GM21515 (cell line): ENCODE measurements at regions not wholly inside any gene's neighbourhood (a gene's known extent, or its start where the extent isn't known, plus 50 kb on each side); places are given as distances from the start of the nearest gene placed in this dataset.
"Not testable (repeated sequence)": the region's sequence is repeated elsewhere in the genome, so short reads cannot be mapped to it uniquely, and the experiment has no call there.

Experiments used
- ATAC-seq: cut with Tn5 transposase; IDR thresholded peaks from one replicate; pipeline ENCODE4 v1.9.1; 2021; ENCODE audit not compliant: unreplicated experiment

DNA sequence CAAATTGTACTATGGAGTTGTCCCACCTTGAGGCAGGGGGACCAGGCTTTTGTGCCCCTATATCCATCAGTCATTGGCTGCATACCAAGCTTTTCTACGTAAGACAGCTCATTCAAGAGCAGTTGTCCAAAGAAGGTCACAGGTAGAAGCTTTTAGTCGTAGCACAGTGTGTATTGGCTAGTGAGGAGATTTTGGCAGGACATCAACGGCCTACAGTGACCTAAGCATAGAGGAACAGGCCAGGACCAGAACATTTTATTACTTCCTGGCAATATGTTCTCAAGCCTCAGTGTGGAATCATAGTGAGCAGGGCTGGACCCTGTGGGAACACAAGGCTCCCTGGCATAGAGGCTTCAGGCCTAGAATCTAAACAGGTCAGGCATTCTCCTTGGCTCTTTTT is 105.4 kb upstream of the ANKRD28 start:
- ATAC-seq, result no peak

DNA sequence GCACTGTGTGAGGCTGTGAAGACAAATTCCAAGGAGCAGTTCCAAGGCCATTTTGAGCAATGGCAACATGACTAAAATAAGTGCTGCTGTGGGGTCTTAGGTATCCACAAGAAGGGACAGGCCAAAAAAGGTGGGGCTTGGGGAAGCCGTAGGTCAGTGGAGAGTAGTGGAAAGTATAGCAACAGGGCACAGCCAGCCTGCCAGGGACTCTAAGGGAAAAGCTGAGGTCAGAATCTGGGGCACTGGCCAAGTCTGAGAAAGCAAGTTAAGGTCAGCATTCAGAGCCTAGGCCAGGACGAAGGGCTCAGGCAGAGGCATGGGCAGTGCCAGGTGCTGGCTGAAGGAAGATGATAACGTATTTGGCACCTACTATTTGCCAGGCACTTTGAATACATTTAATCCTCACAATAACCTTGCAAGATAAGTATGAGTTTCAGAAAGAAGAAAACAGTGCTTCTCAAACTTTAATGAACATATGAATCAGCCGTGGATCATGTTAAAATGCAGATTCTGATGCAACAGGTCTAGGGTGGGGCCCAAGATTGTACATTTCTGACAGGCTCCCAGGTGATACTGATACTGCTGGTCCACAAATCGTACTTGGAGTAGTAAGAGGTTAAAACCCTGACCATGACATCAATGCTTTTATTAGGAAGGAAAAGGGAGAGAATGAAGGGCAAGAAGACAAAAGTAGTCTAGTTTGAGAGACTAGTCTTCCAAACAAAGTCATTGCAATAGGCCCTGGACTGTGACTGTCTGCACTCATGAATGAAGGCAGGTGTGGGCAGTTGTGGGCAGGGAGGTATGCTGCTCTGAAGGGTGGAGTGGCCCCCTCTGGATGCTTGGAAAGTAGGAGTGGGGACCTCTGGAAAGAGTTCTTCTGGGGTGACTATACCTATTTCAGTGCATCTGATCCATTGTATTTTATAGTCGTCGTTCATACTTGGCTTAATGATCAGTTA is 106.3 kb upstream of the ANKRD28 start:
- no peak for ATAC-seq

DNA sequence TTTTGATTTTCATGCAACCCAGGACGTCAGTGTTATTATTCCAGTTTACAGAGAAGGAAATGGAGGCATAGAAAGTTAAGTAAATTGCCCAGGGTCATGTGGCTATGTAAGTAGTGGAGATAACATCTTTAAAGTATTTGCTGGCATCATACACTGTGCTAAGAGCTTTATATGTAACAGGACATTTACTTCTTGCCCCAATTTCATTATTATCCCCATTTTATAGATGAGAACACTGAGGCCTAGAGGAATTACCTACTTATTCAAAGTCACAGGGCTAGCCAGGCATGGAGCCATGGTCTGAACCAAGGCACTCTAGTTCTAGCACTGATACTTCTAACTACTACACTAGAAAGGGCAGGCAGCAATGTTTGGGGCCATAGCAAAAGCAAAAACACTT is 107.3 kb upstream of the ANKRD28 start:
- no peak for ATAC-seq

DNA sequence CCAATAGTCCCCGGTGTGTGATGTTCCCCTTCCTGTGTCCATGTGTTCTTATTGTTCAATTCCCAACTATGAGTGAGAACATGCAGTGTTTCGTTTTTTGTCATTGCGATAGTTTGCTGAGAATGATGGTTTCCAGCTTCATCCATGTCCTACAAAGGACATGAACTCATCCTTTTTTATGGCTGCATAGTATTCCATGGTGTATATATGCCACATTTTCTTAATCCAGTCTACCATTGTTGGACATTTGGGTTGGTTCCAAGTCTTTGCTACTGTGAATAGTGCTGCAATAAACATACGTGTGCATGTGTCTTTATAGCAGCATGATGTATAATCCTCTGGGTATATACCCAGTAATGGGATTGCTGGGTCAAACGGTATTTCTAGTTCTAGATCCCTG is 109.6 kb upstream of the ANKRD28 start:
- not testable (repeated sequence) for ATAC-seq

DNA sequence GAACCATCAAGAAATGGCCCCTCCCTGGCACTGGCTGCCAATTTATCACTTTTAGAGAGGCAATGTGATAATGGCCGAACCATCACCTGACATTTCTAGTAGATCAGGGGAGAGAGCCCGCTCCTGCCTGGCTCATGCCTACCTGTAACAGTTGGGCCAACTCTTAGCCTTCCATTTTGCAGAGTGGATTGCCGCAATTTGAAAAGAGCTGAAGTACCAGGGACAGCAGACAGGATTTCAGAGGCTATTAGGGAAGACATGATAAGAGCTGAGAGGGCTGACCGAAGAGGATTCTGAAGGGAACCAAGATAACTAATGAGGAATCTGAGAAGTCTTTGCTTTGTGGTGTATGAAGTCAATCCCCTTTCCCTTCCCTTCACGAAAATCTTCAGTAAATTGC is 121.2 kb upstream of the ANKRD28 start:
- ATAC-seq, result no peak

DNA sequence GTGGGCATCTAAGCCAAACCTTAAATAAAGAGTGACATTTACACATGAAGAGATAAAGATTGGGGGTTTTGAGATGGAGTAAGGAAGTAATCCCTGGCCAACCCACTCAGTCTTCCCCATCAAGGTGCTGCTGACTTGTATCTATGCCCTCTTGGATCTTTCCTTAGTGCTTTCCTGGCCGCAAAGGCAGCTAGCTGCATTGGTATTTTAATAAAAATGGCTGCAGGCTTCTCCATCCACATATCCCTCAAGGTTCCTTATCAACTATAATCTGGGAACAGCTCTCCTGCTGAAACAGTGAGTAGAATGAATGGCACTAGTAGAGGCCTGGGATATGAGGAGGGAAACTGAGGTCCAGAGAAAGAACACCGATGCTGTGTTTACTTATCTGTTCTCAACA is 122.2 kb upstream of the ANKRD28 start:
- no peak for ATAC-seq

DNA sequence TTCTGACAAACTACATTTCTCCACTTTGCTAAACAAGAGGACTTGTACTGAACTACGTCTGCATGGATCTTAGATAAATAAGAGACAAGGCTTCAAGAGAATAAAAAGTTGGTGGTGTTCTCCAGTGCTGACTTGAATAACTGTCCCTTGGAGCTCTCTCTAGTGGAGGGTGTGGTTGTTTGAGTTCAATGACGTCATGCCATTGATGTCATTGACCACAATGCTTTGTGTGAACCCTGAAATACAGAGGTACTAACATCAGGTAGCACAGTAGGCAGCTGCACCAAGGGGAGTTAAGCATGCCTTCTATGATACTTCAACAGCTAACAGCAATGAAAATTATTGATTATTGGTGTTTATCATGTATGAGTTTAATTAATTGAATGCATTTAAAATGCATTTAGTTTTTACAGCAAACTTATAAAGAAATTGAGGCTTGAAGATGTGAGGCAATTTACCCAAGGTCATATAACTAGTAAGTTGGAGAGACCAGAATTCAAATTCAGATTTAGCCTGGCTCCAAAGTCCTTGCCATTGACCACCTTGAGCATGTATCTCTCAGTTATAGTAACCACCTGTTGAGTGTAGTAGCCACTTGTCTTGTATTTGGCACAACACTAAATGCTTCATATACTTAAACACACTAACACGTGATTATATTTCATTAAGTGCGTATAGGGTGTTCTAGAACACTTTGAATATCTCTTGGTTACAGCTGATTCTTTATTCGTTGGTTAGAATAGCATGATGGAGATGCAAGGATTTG is 126.0 kb upstream of the ANKRD28 start:
- ATAC-seq, result no peak

DNA sequence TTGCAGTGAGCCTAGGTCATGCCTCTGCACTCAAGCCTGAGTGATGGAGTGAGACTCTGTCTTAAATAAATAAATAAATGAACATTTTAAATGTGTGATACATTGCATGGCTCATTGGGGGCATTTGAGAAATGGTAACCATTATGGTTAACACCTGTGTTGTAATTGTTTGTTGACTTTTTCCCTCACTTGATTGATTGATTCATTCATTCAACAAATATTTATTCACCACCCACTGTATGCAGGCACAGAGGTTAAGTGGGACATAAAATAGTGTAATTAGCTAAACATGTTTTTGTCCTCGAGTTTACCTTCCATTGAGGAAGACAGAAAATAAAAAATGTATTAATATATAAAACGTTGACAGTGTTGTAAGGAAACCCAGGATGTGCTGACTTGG is 127.1 kb upstream of the ANKRD28 start:
- ATAC-seq, result no peak

DNA sequence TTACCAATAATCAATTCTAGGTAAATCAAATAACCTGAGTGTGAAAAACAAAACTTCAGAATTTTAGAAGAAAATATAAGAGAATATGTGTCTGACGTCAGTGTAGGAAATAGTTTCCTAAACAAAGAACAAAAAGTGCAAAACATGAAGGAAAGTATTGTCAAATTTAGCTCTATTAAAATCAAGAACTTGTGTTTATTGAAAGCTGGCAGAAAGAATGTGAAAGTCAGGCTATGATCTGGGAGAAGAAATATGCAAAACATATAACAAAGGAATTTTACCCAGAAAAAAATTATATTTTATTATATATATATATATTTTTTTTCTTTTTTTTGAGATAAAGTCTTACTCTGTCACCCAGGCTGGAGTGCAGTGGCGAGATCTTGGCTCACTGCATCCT is 129.1 kb upstream of the ANKRD28 start:
- no peak for ATAC-seq

DNA sequence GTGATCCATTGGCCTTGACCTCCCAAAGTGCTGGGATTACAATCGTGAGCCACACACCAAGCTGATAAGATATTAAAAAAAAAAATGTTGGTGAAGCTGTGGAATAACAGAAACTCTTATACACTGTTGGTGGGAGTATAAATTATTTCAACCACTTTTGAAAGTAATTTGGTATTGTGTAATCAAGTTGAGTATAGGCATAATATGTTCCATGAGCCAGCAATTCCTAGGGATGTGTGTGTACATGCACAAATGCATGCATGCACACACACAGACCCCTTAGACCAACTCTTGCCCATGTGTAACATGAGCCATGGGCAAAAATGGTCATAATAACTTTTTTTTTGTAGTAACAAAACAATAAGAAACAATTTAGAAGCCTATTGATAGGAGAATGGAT is 130.2 kb upstream of the ANKRD28 start:
- no peak for ATAC-seq

DNA sequence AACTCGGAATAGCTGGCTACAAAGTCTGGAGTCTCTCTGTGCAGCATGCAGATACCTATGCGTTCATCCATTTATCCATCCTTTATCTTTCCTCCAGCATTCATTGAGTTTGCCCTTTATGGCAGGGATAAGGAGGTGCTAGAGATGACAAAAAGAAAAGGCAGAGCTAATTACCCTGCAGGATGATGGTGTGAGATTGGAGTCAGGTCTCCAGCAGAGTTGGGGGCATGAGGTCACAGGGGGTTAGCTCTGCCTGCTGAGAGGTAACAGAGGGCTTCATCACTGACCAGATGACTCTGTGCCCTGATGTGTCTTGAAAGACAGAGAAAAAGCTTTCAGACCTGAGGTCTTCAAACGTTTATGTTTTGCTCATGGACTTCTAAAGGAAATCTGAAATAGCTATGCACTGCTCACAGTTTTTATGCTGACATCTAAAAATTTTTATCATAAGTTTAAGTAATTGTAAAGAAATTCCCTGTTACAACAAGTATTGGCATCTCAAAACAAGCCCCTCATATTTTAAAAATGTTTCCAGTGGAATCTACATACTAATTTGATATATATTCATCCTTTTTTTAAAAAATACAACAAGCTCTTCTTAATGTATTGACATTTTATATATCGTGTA is 132.3 kb upstream of the ANKRD28 start:
- no peak for ATAC-seq

DNA sequence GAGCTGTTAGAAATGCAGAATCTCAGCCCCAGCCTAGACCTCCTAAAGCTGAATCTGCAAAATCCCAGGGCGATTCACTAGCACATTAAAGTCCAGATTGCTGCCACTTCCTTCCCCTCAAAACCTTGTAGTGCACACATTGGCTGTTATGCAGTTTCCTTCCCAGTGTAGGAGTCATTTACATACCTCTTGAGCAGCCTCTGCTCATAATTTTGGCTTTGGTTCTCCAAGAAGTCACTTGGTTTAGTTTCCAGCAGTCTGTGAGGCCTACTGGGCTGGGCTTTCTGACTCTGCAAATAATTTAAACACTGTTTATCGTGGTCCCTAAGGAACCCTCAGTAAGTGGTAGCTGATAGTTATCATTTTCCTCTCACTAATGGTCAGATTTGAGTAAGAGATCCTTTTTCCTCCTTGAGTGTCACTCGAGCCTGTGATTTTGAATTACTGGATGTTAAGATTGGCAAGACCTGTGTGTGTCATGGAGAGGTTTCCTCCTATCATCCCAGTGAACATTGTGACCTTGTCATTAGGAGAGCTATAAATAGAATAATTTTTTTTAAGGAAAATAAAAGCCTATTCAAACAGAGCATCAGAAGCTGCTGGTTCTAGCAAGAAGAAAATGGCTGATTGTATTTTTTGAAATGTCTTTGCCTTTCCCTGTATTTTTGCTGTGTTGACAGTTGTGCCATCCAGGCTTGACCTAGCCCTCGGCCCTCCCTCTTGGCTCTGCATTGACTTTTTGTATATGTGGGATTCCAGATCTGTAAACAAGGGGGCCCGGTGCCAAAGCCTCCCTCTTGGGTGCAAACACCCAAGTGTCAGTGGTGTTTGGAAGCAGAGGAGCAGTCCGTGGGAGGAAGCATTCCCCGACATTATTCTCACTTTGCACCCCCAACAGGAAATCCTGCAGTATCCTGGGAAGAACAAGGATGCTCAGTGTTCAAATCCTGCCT is 134.8 kb upstream of the ANKRD28 start:
- no peak for ATAC-seq

DNA sequence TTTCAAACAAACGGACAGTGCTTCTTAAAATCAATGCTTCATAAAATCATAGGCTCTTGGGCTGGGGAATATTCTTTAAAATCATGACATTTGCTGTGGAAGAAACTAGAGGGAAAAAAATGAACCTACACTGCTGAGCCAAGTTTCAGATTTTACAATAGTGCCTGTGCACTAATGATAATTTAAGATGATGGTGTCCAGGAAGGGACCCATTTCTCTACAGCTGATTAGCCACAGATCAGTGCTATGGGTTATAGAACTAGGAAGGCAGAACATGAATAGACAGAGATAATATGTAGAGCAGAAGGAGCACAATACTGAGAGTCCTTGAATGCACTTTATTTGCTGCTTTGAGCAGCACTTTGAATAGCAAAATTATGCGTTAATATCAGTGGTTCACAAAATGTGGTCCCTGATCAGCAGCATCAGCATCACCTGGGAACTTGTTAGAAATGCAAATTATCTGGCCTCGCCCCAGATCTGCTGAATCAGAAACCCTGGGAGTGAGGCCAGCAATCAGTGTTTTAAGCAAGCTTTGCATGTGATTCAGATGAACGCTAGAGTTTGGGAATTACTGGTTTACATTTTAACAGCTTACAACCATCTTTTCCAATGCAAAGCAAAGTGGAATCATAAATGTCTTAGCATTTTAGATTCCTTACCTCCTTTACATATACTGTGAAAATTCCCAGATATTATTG is 135.8 kb upstream of the ANKRD28 start:
- ATAC-seq, result no peak

DNA sequence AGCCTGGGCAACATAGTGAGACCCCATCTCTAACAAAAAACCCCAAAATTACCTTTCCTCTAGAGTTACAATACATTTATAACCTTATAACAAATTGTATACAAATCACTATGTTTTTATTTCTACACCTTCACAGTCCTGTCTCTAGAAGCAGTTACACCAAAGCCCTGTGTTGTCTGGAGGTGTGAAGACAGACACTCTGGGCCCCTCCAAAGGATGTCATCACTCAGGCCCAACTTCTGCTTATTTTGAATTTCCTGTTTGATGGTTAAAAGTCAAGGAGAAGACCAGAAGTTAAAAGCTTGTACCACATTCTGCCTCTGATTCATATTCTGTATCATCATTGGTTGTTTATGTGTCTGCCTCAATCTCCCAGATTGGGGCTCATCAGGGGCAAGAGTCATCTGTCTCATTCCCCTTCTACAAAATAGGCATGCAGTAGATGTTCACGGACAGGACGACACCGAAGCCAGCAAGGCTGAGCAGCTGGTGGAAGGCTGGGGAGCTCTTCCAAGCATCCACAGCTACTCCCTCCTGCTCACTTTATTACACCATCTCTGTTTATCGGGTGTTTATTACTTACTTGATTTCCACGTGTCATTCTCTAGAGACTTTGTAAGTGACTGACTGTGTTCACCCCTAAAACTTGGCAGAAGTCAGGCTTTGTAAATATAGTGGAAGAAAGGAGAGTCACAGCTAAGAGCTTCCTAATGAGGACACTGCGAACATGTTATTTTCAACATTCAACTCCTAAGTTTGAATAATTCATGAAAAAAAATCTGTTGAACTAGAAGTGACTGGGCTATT is 136.8 kb upstream of the ANKRD28 start:
- ATAC-seq, result no peak

DNA sequence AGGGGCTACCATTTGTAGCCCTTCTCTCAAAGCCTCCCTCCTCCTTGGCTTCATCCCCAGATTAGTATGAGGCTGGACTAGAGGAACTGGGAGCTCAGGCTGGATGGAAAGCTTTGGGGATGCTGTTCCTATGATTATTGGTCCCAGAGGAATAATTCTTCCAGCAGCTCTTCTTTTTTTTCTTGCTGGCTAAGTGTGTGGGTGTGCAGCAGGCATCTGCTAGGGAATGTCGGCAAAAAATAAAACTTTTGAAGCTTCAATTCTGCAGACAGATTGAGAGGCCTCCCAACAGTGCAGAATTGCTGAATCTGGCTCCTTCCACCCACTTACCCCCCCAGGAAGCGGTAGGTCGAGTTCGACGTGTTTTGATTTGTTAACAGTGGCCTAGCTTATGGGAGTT is 138.5 kb upstream of the ANKRD28 start:
- ATAC-seq, result no peak

DNA sequence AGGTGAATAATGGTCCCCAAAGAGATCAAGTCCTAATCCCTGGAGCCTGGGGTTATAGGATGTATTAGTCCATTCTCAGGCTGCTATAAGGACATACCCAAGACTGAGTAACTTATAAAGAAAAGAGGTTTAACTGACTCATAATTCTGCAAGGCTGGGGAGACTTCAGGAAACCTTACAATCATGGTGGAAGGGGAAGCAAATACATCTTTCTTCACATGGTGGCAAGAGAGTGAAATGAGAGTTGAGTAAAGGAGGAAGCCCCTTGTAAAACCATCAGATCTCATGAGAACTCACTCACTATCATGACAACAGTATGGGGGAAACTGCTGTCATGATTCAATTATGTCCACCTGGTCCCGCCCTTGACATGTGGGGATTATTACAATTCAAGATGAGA is 142.9 kb upstream of the ANKRD28 start:
- ATAC-seq, result no peak

DNA sequence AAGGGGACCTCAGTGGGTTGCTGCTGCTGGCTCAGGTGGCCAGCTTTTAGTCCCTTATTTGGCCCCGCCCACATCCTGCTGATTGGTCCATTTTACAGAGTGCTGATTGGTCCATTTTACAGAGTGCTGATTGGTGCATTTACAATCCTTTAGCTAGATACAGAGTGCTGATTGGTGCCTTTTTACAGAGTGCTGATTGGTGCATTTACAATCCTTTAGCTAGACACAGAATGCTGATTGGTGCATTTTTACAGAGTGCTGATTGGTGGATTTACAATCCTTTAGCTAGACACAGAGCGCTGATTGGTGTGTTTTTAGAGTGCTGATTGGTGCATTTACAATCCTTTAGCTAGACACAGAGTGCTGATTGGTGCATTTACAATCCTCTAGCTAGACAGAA is 143.7 kb upstream of the ANKRD28 start:
- ATAC-seq, result not testable (repeated sequence)

DNA sequence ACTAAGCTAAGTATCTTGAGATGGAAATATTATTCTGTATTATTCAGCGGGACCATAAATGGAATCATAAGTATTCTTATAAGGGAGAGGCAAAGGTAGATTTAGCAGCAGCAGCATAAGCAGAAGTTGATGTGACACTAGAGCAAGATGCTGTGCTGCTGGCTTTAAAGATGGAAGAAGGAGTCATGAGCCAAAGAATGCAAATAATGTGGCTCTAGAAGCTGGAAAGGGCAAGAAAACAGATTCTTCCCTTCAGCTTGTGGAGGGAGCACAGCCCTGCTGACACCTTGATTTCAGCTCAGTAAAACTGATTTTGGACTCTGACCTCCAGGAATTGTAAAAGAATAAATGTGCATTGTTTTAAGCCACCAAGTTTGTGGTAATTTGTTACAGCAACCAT is 144.2 kb upstream of the ANKRD28 start:
- no peak for ATAC-seq

DNA sequence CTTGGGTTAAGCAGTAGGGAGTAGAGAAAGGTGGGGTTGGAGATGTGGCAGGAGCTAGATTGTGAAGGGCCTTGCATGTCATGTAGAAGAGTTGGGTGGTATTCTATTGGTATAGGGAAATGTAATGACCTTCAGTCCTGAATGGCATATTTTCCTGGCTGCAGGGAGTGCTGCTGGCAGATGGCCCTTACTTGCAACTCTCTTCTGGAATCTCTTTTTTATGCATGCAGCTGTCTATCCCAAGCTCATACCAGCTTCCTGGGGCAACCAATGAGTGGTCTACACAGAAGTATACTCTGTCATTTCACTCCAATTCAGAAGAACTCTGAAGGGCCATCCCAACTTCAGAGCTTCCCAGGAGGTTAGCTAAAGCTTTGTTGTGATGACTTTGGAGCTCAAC is 144.7 kb upstream of the ANKRD28 start:
- ATAC-seq, result no peak
